ENCODE measurements at regions not wholly inside any gene's neighbourhood (a gene's known extent, or its start where the extent isn't known, plus 50 kb on each side); places are given as distances from the start of the nearest gene placed in this dataset.

GRCh38 chr3:5429517-5429890, 242.0 kb downstream of the EDEM1 start:
- DNase-seq: no peak

- no peak for DNase-seq
These were observed 243.2 kb downstream of the EDEM1 start for GRCh38 chr3:5430701-5431100.

GRCh38 chr3:5431146-5431545, 243.6 kb downstream of the EDEM1 start:
- no peak for DNase-seq

- peak; percentile 3 for DNase-seq
These were observed 244.4 kb downstream of the EDEM1 start for GRCh38 chr3:5431811-5432378.

DNA sequence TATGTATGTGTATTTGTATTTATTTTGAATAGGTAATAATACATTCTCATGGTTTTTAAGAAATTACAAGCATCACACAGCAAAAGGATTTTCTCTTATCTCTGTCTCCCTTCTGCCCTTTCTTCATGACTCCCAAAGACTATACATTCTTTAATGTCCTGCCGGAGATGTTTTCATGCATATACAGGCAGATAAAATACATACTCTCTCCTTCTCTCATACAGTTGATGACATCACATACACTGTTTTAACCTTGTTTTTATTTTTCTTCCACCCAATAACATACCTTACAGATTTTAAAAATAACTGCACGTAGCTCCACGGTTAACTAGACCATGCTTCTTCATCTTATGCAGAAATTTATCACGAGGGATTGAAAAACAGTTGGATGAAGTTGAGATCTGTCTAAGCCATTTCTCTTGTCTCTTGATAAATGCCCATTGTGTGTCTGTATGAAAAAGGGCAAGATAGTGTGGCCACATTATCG, 249.8 kb downstream of the EDEM1 start:
- DNase-seq: no peak

- DNase-seq: no peak
These were observed 250.3 kb downstream of the EDEM1 start for GRCh38 chr3:5437783-5438323.

GRCh38 chr3:5441401-5441800, 253.9 kb downstream of the EDEM1 start:
- no peak for DNase-seq

GRCh38 chr3:5442106-5442785, 254.7 kb downstream of the EDEM1 start:
- DNase-seq: no peak

GRCh38 chr3:5442786-5443138, 255.3 kb downstream of the EDEM1 start:
- no peak for DNase-seq

DNA sequence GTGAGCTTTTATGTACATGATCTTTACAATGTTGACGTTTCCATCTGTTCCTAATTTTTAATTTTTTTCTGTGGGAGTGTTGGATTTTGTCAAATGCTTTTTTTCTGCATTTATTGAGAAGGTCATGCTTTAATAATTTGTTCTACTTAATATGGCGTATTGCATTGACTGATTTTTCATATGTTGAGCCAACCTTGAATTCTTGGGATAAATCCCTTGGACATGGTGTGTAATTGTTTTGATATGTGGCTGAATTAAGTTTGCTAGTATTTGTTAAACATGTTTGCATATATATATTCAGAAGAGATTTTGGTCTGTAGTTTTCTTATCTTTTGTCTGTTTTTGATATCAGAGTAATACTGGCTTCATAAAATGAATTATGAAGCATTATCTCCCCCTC, 256.7 kb downstream of the EDEM1 start:
- DNase-seq: no peak

DNA sequence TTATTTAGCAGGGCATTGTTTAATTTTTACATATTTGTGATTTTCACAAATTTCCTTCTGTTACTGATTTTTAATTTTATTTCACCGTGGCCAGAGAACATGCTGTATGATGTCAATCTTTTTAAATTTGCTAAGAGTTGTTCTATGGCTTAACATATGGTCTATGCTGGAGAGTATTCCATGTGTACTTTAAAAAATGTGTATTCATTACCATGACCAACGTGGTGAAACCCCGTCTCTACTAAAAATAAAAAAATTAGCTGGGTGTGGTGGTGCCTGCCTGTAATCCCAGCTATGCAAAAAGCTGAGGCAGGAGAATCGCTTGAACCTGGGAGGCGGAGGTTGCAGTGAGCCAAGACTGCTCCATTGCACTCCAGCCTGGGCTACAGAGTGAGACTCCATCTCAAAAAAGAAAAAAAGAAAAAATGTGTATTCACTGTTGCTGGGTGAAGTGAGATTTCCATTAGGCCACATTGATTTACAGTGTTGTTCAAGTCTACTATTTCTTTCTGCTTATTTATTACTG, 258.2 kb downstream of the EDEM1 start:
- no peak for DNase-seq

GRCh38 chr3:5448246-5448645, 260.7 kb downstream of the EDEM1 start:
- no peak for DNase-seq

DNA sequence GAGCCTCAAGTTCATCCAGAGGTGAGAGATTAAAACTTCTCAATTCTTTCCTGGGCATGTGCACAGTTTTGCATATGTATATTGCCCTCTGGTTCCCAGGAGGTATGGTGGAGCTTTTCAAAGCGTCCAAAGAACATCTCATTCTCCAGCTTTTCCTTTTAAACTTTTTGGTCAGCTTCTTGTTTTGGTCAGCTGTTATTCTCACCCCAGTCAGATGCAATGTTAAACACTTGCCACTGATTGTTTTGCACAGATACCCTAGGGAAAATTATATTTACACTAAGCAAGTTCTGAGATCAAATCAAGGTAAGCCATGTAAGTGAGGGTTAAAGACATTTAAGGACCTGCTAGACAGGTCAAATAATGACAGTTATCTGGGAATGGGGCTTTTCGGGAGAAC, 261.3 kb downstream of the EDEM1 start:
- DNase-seq: no peak

GRCh38 chr3:5456199-5456598, 268.7 kb downstream of the EDEM1 start:
- DNase-seq: no peak

GRCh38 chr3:5458526-5458925, 271.0 kb downstream of the EDEM1 start:
- DNase-seq: no peak

- no peak for DNase-seq
These were observed 274.6 kb downstream of the EDEM1 start for GRCh38 chr3:5462086-5462485.

DNA sequence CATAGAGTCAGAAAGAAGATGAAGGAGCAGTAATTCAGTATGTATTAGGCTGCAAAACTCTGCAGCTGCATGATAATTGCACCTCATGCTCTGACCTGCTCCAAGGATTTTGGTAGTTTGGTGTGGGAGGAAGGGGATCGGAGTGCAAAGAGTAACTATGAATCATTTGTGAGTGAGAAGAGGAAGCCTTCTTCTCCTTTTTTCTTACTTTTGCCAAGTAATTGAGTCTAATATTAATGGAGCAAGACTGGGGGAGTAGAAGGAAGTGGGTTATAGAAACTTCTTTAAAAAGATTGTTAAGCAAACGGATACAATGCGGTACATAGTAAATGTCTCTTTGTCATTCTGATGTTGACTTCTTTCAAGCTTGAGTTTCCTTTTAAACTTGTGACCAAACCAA, 276.5 kb downstream of the EDEM1 start:
- DNase-seq: no peak

DNA sequence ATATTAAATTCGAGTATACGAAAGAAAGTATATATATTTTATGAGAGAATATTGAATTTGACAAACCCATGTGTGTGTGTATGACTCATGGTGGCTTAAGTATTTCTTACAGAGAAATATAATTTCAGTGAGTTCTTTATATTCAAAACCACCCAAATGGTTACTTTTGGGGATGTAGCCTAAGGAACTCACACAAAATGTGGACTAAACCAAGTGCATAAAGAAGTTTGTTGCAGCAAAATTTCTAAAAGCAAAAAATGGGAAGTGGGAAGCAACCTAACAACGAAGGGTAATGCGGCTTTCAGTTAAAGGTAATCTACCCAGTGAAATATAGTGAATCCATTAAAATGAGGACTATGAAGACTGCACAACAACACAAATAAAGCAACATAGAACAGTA, 277.1 kb downstream of the EDEM1 start:
- no peak for DNase-seq

- DNase-seq: no peak
These were observed 277.7 kb downstream of the EDEM1 start for GRCh38 chr3:5465183-5465582.

DNA sequence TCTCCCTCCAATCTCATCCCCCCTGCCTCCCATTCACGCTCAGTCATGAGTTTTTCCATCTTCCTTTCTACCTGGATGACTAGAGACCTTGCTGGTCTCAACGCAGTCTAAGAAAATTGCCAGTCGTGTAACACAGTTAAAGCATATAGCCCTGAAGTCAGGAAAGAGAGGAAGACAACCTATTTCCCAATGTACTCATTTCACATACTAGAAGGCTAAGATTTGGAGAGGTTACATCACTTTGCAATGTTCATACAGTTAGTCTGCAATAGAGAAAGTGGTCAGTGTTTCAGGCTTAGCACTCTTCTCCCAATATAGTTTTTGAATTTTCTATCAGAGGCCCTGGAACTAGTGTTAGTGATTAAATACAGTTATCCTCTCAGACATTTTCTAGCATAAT, 278.6 kb downstream of the EDEM1 start:
- DNase-seq: no peak

DNA sequence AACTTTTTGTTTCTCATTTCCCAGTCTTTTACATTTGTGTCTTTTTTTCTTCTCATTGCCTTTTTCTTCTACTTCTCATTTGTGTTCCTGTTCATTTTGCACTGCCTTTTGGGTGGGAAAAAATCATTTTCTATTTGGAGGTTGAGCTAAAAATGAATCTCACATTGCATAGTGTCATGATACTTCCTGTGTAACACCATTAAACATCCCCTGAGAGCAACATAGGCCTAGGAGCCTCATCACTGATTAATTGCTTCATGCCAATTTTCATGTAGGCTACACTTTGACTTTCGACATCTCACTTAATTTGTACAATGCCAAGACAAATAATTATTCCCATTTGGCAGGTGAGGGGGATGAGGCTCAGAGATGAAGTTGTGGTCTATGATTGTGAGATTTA, 279.2 kb downstream of the EDEM1 start:
- DNase-seq: no peak

DNA sequence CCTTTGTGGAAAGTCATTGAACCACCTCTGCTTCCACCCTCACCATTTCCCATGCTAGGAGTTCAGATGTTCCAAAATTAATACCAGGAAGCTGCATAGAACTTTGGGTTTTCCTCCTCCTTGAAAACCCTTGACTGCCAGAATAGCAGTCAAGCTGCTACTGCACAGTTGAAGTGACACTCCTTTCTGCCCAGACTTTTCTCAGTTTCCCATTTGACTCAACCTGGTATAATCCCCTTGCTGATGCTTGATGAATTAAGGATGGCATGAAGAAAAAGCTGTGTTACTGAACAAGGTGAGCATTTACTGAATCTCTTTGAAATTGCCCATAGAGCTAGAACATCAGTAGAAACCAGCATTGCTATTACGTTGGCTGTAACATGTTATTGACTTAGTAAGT, 286.0 kb downstream of the EDEM1 start:
- no peak for DNase-seq

- DNase-seq: no peak
These were observed 288.9 kb downstream of the EDEM1 start for GRCh38 chr3:5476403-5476802.

GRCh38 chr3:5479229-5479799, 291.8 kb downstream of the EDEM1 start:
- no peak for DNase-seq

Data from CD4-positive, alpha-beta T cell treated with Interleukin-4 for 4 hours (primary cell).